ENCODE measurements at regions not wholly inside any gene's neighbourhood (a gene's known extent, or its start where the extent isn't known, plus 50 kb on each side); places are given as distances from the start of the nearest gene placed in this dataset.
"Not testable (repeated sequence)": the region's sequence is repeated elsewhere in the genome, so short reads cannot be mapped to it uniquely, and the experiment has no call there.

GRCh38 chr10:47711428-47711827, 52.0 kb downstream of the SYT15B start:
- not testable (repeated sequence) for H3K4me3 ChIP-seq (replicated peaks; ENCODE audit: insufficient read depth, low read length); DNase-seq (ENCODE audit: low read depth in 1 of 2, low spot score in 1 of 2); H3K27me3 ChIP-seq (ENCODE audit: insufficient read depth, poor library complexity, severe bottlenecking); H3K27ac ChIP-seq (replicated peaks)

- H3K27me3 ChIP-seq (ENCODE audit: insufficient read depth, poor library complexity, severe bottlenecking); DNase-seq (ENCODE audit: low read depth in 1 of 2, low spot score in 1 of 2); H3K27ac ChIP-seq (replicated peaks); H3K4me3 ChIP-seq (replicated peaks; ENCODE audit: insufficient read depth, low read length): not testable (repeated sequence)
These were observed 52.9 kb downstream of the SYT15B start for GRCh38 chr10:47710443-47710842.

- DNase-seq (ENCODE audit: low read depth in 1 of 2, low spot score in 1 of 2), result peak in 1 of 2 experiments; percentile 67
- Histone ChIP-seq H3K4me3 (replicated peaks; ENCODE audit: insufficient read depth, low read length) (peak overlapping the region; percentile 23; the same call in 1 of the 2 replicates), H3K27ac (replicated peaks) (peak overlapping the region; percentile 76)
- H3K27me3 ChIP-seq (ENCODE audit: insufficient read depth, poor library complexity, severe bottlenecking), result not testable (repeated sequence)
These were observed 57.5 kb downstream of the SYT15B start for GRCh38 chr10:47705698-47706414.

GRCh38 chr10:47701285-47701684, 62.1 kb downstream of the SYT15B start:
- not testable (repeated sequence) for H3K4me3 ChIP-seq (replicated peaks; ENCODE audit: insufficient read depth, low read length)

GRCh38 chr10:47699854-47700253, 63.5 kb downstream of the SYT15B start:
- H3K27ac ChIP-seq (replicated peaks); H3K27me3 ChIP-seq (ENCODE audit: insufficient read depth, poor library complexity, severe bottlenecking); DNase-seq (ENCODE audit: low read depth in 1 of 2, low spot score in 1 of 2): not testable (repeated sequence)

More at GRCh38 chr10:47701285-47701684, 62.1 kb downstream of the SYT15B start:
- not testable (repeated sequence) for DNase-seq (ENCODE audit: low read depth in 1 of 2, low spot score in 1 of 2); H3K27me3 ChIP-seq (ENCODE audit: insufficient read depth, poor library complexity, severe bottlenecking); H3K27ac ChIP-seq (replicated peaks)

GRCh38 chr10:47696170-47696569, 67.2 kb downstream of the SYT15B start:
- H3K27ac ChIP-seq (replicated peaks); H3K4me3 ChIP-seq (replicated peaks; ENCODE audit: insufficient read depth, low read length); DNase-seq (ENCODE audit: low read depth in 1 of 2, low spot score in 1 of 2); H3K27me3 ChIP-seq (ENCODE audit: insufficient read depth, poor library complexity, severe bottlenecking): not testable (repeated sequence)

More at GRCh38 chr10:47699854-47700253, 63.5 kb downstream of the SYT15B start:
- not testable (repeated sequence) for H3K4me3 ChIP-seq (replicated peaks; ENCODE audit: insufficient read depth, low read length)

GRCh38 chr10:47695149-47695548, 68.2 kb downstream of the SYT15B start:
- not testable (repeated sequence) for H3K27me3 ChIP-seq (ENCODE audit: insufficient read depth, poor library complexity, severe bottlenecking); H3K4me3 ChIP-seq (replicated peaks; ENCODE audit: insufficient read depth, low read length); DNase-seq (ENCODE audit: low read depth in 1 of 2, low spot score in 1 of 2); H3K27ac ChIP-seq (replicated peaks)

GRCh38 chr10:47690304-47690703, 73.1 kb downstream of the SYT15B start:
- H3K27me3 ChIP-seq (ENCODE audit: insufficient read depth, poor library complexity, severe bottlenecking); H3K27ac ChIP-seq (replicated peaks); DNase-seq (ENCODE audit: low read depth in 1 of 2, low spot score in 1 of 2); H3K4me3 ChIP-seq (replicated peaks; ENCODE audit: insufficient read depth, low read length): not testable (repeated sequence)

GRCh38 chr10:47683826-47684475, 79.4 kb downstream of the SYT15B start:
- not testable (repeated sequence) for H3K27ac ChIP-seq (replicated peaks); H3K4me3 ChIP-seq (replicated peaks; ENCODE audit: insufficient read depth, low read length); DNase-seq (ENCODE audit: low read depth in 1 of 2, low spot score in 1 of 2); H3K27me3 ChIP-seq (ENCODE audit: insufficient read depth, poor library complexity, severe bottlenecking)

GRCh38 chr10:47681638-47681990, 81.8 kb downstream of the SYT15B start:
- not testable (repeated sequence) for DNase-seq (ENCODE audit: low read depth in 1 of 2, low spot score in 1 of 2); H3K4me3 ChIP-seq (replicated peaks; ENCODE audit: insufficient read depth, low read length); H3K27me3 ChIP-seq (ENCODE audit: insufficient read depth, poor library complexity, severe bottlenecking); H3K27ac ChIP-seq (replicated peaks)

GRCh38 chr10:47680848-47681637, 82.3 kb downstream of the SYT15B start:
- not testable (repeated sequence) for H3K27ac ChIP-seq (replicated peaks); DNase-seq (ENCODE audit: low read depth in 1 of 2, low spot score in 1 of 2); H3K4me3 ChIP-seq (replicated peaks; ENCODE audit: insufficient read depth, low read length); H3K27me3 ChIP-seq (ENCODE audit: insufficient read depth, poor library complexity, severe bottlenecking)

- H3K27me3 ChIP-seq (ENCODE audit: insufficient read depth, poor library complexity, severe bottlenecking); H3K27ac ChIP-seq (replicated peaks); DNase-seq (ENCODE audit: low read depth in 1 of 2, low spot score in 1 of 2); H3K4me3 ChIP-seq (replicated peaks; ENCODE audit: insufficient read depth, low read length): not testable (repeated sequence)
These were observed 87.3 kb downstream of the SYT15B start for GRCh38 chr10:47676102-47676501.

- H3K4me3 ChIP-seq (replicated peaks; ENCODE audit: insufficient read depth, low read length); H3K27ac ChIP-seq (replicated peaks); DNase-seq (ENCODE audit: low read depth in 1 of 2, low spot score in 1 of 2); H3K27me3 ChIP-seq (ENCODE audit: insufficient read depth, poor library complexity, severe bottlenecking): not testable (repeated sequence)
These were observed 87.8 kb downstream of the SYT15B start for GRCh38 chr10:47675577-47675976.

- H3K4me3 ChIP-seq (replicated peaks; ENCODE audit: insufficient read depth, low read length); H3K27ac ChIP-seq (replicated peaks); H3K27me3 ChIP-seq (ENCODE audit: insufficient read depth, poor library complexity, severe bottlenecking); DNase-seq (ENCODE audit: low read depth in 1 of 2, low spot score in 1 of 2): not testable (repeated sequence)
These were observed 90.3 kb downstream of the SYT15B start for GRCh38 chr10:47673128-47673527.

GRCh38 chr10:47670857-47671256, 92.5 kb downstream of the SYT15B start:
- not testable (repeated sequence) for H3K27me3 ChIP-seq (ENCODE audit: insufficient read depth, poor library complexity, severe bottlenecking); H3K4me3 ChIP-seq (replicated peaks; ENCODE audit: insufficient read depth, low read length)
- DNase-seq (ENCODE audit: low read depth in 1 of 2, low spot score in 1 of 2), result peak in 1 of 2 experiments; percentile 15
- H3K27ac ChIP-seq (replicated peaks), result peak overlapping the region; percentile 55
